A673 (cell line): ENCODE measurements at regions not wholly inside any gene's neighbourhood (a gene's known extent, or its start where the extent isn't known, plus 50 kb on each side); places are given as distances from the start of the nearest gene placed in this dataset.

Experiments
- BruUV-seq: library from RNA; stranded (reverse); fragments of 400-500 nt; replicated peaks from 2 replicates; lab custom pipeline; 2021; lab: Mats Ljungman, UMichigan
- CTCF ChIA-PET: fragments of 300-600 bp; sonication (Branson Sonifier 250); formaldehyde crosslinking; loops from one replicate; lab custom pipeline; 2022; ENCODE audit warnings: antibody characterized with exemption; lab: Charles Lee
- POLR2A ChIA-PET: fragments of 300-600 bp; sonication (Branson Sonifier 250); formaldehyde crosslinking; loops from one replicate; lab custom pipeline; 2022; ENCODE audit warnings: antibody characterized with exemption; ENCODE audit not compliant: low non-redundant PET; lab: Charles Lee
- DNase-seq: peaks from one replicate; pipeline ENCODE4 v3.0.0-alpha.2; 2015; ENCODE audit warnings: low spot score
- H3K27ac ChIP-seq: fragments of 200-600 bp; sonication (generic); 2 replicates; pipeline ENCODE4 v1.5.1; 2016; ENCODE audit warnings: mixed run types, low read depth, mild to moderate bottlenecking, mixed read lengths, antibody characterized with exemption, low read length; ENCODE audit not compliant: poor library complexity, severe bottlenecking
- H3K27me3 ChIP-seq: fragments of 200-600 bp; sonication (generic); replicated peaks from 2 replicates; pipeline ENCODE4 v1.6.1; 2017; ENCODE audit warnings: mixed run types, low read depth, mild to moderate bottlenecking, mixed read lengths, antibody characterized with exemption, low read length; ENCODE audit not compliant: insufficient read depth, poor library complexity
- H3K36me3 ChIP-seq: fragments of 200-600 bp; sonication (generic); 2 replicates; pipeline ENCODE4 v1.6.1; 2016; ENCODE audit warnings: mixed run types, mild to moderate bottlenecking, mixed read lengths, antibody characterized with exemption, low read length; ENCODE audit not compliant: insufficient read depth, poor library complexity, severe bottlenecking
- H3K4me1 ChIP-seq: fragments of 200-600 bp; sonication (generic); 2 replicates; pipeline ENCODE4 v1.6.1; 2017; ENCODE audit warnings: mixed run types, mild to moderate bottlenecking, mixed read lengths, antibody characterized with exemption, low read length; ENCODE audit not compliant: insufficient read depth, poor library complexity, severe bottlenecking
- H3K4me3 ChIP-seq: fragments of 200-600 bp; sonication (generic); 2 replicates; pipeline ENCODE4 v1.5.1; 2016; ENCODE audit warnings: low read depth, mixed run types, mild to moderate bottlenecking, mixed read lengths, low read length; ENCODE audit not compliant: poor library complexity, severe bottlenecking
- H3K9me3 ChIP-seq: fragments of 200-600 bp; sonication (generic); 2 replicates; pipeline ENCODE4 v1.6.1; 2016; ENCODE audit warnings: mixed run types, low read depth, mild to moderate bottlenecking, mixed read lengths, antibody characterized with exemption, low read length; ENCODE audit not compliant: poor library complexity, severe bottlenecking
- EZH2 ChIP-seq: fragments of 200-600 bp; sonication (generic); IDR thresholded peaks from 2 replicates; pipeline ENCODE4 v1.6.1; 2017; ENCODE audit warnings: borderline replicate concordance, low read depth, mild to moderate bottlenecking, mixed read lengths, antibody characterized with exemption, low read length; ENCODE audit not compliant: poor library complexity, severe bottlenecking
- intact Hi-C: fragments of 100-400 bp; cut with micrococcal nuclease; formaldehyde crosslinking; loops from one replicate; pipeline ENCODE4 v1.10.0; 2022; ENCODE audit not compliant: unreplicated experiment
- TF ChIP-seq, protein P1 (sequence below): fragments of 300-800, 200-600 bp; sonication (generic); conservative IDR thresholded peaks from 2 replicates; pipeline ENCODE4 v1.5.1; 2017; ENCODE audit warnings: low read depth, mild to moderate bottlenecking, antibody characterized with exemption, low read length, moderate library complexity, mixed read lengths

DNA sequence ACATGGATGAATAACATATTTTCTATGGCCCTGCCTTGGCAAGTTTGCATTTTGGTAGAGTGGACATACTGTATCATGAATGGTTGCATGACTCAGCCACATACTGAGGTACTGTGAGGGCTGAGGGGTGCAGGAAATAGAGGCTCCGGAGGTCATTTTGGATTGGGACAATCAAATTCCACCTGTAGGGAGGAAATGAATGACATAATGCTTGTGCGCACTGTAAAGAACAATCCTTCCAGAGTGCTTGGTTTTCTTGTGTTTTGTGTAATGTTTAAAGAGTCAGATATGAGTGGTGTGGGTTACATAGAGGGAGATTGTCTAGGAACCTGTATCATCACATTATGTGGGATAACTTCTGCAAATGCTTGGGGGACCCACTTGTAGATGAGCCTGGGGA is 329.9 kb upstream of the PROX1 start:
- intact Hi-C loops = no loop called here
- Histone ChIP-seq H3K27me3 (peaks cover 66% of the 10 kb centered on the region), H3K4me1 (no peaks in the 10 kb centered on the region), H3K9me3 (no peaks in the 10 kb centered on the region), H3K36me3 (no peaks in the 10 kb centered on the region), H3K27ac (no peak overlapping the region), H3K4me3 (no peak overlapping the region)
- ChIA-PET CTCF (no interaction called here), POLR2A (no interaction called here)
- no TSS peak for BruUV-seq
- TF ChIP-seq EZH2 = no peak
- TF ChIP-seq, protein P1, sequence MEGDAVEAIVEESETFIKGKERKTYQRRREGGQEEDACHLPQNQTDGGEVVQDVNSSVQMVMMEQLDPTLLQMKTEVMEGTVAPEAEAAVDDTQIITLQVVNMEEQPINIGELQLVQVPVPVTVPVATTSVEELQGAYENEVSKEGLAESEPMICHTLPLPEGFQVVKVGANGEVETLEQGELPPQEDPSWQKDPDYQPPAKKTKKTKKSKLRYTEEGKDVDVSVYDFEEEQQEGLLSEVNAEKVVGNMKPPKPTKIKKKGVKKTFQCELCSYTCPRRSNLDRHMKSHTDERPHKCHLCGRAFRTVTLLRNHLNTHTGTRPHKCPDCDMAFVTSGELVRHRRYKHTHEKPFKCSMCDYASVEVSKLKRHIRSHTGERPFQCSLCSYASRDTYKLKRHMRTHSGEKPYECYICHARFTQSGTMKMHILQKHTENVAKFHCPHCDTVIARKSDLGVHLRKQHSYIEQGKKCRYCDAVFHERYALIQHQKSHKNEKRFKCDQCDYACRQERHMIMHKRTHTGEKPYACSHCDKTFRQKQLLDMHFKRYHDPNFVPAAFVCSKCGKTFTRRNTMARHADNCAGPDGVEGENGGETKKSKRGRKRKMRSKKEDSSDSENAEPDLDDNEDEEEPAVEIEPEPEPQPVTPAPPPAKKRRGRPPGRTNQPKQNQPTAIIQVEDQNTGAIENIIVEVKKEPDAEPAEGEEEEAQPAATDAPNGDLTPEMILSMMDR = no peak
- no peak for DNase-seq

DNA sequence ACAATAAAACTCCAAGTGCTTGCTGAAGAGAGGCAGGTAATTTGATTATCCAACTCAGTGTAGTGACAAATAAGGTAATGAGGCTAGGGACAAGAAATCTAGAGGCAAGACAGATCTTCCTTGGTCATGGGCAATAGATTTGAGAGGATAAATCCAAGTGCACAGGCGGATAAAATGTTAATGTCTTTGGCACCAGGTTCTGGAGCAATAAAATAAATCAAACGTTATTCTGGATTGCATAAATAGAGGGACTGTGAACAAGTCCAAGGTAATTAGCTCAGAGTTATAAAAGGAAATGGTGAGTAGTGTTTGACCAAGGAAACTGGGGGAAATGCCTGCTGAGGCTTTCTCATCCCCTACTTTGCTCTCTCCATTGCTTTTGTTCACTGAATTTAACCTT is 329.3 kb upstream of the PROX1 start:
- CTCF ChIA-PET = no interaction called here
- Histone ChIP-seq H3K9me3 (no peaks in the 10 kb centered on the region), H3K36me3 (no peaks in the 10 kb centered on the region), H3K4me1 (no peaks in the 10 kb centered on the region), H3K4me3 (no peak overlapping the region), H3K27me3 (peaks cover 66% of the 10 kb centered on the region), H3K27ac (no peak overlapping the region)
- TF ChIP-seq, protein P1 = no peak
- no peak for TF ChIP-seq EZH2
- intact Hi-C loops = no loop called here
- BruUV-seq = no TSS peak
- POLR2A ChIA-PET = no interaction called here
- no peak for DNase-seq

DNA sequence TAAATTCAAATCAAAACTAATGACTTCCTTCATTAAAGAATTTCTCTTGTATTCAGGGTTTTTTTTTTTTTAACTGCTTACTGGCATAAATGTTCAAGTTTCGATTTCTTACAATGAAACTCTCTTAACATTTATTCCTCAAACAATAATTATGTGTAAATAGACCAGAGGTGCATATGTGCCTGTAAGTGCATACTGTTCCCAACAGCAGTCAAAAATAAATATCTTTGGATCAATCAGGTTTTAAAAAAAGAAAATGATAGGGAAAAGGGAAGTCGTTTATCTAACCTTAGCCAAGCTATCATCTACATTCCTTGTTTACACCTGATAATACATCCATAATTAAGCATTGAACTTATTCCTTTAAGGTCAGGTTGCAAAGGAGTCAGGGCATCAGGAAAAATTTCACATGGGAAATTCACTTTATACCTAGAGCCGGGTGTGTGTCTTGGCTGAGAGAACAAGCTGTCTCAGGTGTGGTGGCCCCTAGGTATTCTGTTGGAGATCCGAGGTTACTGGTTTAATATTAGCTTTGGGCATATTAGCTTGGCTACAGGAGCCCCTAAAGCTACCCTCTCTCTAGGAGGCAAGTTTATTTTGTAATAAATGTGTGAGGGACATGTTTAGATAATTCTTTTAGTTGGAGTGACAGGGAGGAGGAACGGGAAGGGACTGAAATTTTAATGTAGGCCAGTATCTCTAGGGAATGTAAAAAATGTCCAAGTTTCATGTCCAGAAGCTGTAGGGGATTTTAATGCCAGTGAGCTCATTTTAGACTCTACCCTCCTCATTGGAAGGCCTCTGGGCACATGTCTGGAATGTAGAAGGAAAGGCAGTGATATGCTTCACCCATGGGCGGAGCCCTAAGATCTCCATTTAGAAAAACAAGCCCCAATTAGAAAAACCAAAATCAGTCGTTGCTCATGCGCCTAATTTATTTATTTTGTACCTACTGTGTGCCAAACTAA is 327.9 kb upstream of the PROX1 start:
- no TSS peak for BruUV-seq
- CTCF ChIA-PET = no interaction called here
- no peaks in the 10 kb centered on the region for H3K4me1 ChIP-seq
- H3K9me3 ChIP-seq = no peaks in the 10 kb centered on the region
- no peak for DNase-seq
- no peak overlapping the region for H3K4me3 ChIP-seq
- H3K36me3 ChIP-seq = no peaks in the 10 kb centered on the region
- H3K27me3 ChIP-seq = peaks cover 58% of the 10 kb centered on the region
- TF ChIP-seq, protein P1 = no peak
- TF ChIP-seq EZH2 = no peak
- POLR2A ChIA-PET = no interaction called here
- intact Hi-C loops = no loop called here
- H3K27ac ChIP-seq = no peak overlapping the region
